GM21619 (cell line): ENCODE measurements at regions not wholly inside any gene's neighbourhood (a gene's known extent, or its start where the extent isn't known, plus 50 kb on each side); places are given as distances from the start of the nearest gene placed in this dataset.
"Not testable (repeated sequence)": the region's sequence is repeated elsewhere in the genome, so short reads cannot be mapped to it uniquely, and the experiment has no call there.

ENCODE experiments used
- ATAC-seq: cut with Tn5 transposase; IDR thresholded peaks from one replicate; pipeline ENCODE4 v1.9.1; 2021; ENCODE audit not compliant: unreplicated experiment

- not testable (repeated sequence) for ATAC-seq
These were observed 82.7 kb downstream of the XCL2 start for GRCh38 chr1:168461108-168461507.

DNA sequence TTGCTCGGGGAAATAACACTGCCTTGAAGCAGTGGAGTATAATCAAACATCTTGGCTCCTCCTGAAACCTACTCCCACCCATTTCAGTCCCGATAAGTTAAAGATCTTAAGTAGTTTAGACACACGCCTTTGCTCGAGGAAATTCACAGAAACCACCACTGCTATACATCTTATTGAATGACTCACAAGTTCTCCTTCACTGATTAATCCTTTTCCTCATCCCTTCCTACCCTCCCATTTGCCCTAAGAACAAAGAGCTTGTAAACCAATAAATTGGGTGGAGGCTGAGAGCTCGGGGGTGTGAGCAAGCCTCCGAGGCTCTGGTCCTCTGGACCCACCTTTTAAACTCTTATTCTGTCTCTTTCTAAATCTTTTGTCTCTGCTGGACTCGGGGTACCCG lies 86.5 kb downstream of the XCL2 start:
- not testable (repeated sequence) for ATAC-seq

DNA sequence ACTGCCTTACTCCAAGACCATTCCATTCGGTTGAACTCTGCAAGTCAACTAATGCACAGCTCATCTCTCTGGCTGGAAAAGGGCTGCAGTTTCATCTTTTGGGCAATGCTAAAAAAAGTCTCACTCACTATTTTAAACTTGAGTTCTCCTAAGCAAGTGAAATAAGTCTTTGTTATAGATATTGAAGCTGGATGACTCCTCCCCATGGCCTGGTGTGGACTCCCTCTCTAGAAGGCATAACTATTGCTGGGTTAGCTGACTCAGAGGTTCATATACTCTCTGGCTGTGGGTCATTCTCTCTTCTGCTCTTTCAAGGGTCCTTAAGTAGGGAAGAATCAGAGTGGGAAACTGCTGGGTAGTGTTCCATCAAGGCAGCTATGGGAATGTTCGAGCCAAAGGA lies 88.0 kb downstream of the XCL2 start:
- ATAC-seq: no peak

GRCh38 chr1:168454211-168454815 lies 89.5 kb downstream of the XCL2 start:
- ATAC-seq: no peak

DNA sequence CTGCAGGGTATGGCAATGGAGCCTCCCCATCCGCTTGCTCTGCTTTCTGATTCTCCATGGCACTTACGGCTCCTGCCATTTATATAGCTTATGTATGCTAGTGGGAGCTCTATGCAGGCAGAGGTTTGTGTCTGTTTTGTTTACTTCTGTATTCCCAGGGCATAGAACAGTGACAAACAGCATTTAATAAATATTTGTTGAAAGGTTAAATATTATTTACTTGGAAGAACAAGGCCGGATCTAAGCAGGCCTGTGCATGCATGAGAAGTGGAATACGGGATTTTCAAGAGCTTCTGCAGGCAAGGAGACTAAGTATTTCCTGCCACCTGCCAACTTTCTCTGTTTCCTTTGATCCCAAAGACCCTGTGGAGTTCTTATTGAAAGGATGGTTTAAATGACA lies 90.7 kb downstream of the XCL2 start:
- no peak for ATAC-seq

GRCh38 chr1:168452329-168452728 lies 91.5 kb downstream of the XCL2 start:
- ATAC-seq: no peak

- ATAC-seq: no peak
These were observed 95.9 kb downstream of the XCL2 start for GRCh38 chr1:168447871-168448270.

- ATAC-seq: no peak
These were observed 97.7 kb downstream of the XCL2 start for GRCh38 chr1:168446081-168446480.

DNA sequence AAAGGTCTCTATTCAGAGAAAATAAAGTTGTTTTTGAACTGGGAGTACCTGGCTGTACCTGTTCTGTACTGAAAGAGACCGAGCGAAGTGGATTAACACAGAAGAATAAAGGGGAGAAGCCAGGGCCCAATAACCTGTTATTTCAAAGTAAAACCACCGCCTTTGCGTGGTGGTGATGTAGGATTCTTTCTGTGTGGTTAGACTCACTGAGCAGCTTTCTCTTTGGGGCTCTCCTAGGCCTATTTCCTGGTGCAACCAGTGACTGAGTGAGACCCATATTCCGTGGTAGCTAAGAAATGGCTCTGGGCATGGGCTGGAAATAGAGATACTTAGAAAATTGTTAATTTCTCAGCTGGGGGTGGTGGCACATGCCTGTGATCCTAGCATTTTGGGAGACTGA lies 99.9 kb downstream of the XCL2 start:
- no peak for ATAC-seq

DNA sequence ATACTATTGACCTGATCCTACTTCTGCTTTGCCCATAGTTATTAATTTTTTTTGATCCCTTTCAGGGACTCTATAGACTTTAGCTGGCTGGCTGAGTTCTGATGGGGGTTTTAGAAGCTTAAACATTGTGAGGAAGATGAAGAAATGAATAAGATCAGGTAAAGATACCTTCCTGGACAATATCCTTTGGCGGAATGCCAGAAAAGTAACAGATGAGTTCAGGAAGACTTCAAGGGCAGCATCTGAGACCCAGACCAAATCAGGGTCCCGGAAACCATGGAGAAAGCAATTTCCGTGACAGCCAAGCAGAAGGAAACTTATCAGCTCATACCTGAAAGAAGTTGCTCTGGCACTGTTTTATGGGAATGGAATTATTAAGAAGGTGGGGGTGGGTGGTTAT lies 100.4 kb downstream of the XCL2 start:
- no peak for ATAC-seq

DNA sequence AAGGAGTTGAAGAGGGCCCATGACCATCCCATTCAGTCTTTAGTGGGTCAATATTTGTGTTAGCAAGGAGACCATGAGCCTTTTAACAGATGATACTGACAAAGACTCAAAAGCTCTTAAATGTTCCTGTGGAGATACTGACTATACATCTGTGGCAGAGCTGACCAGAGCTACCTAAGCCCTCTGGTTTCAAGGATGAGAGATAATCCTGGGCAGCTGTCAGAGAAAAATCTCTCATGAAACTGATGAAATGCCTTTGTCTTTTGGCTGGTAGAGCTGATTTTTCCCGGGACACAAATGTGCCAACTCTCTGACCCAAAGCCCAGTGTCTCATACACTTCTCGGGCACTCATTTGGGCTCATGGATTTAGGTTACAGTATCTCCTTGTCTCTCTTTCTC lies 100.9 kb downstream of the XCL2 start:
- ATAC-seq: no peak

GRCh38 chr1:168441745-168442144 lies 102.1 kb downstream of the XCL2 start:
- ATAC-seq: no peak

DNA sequence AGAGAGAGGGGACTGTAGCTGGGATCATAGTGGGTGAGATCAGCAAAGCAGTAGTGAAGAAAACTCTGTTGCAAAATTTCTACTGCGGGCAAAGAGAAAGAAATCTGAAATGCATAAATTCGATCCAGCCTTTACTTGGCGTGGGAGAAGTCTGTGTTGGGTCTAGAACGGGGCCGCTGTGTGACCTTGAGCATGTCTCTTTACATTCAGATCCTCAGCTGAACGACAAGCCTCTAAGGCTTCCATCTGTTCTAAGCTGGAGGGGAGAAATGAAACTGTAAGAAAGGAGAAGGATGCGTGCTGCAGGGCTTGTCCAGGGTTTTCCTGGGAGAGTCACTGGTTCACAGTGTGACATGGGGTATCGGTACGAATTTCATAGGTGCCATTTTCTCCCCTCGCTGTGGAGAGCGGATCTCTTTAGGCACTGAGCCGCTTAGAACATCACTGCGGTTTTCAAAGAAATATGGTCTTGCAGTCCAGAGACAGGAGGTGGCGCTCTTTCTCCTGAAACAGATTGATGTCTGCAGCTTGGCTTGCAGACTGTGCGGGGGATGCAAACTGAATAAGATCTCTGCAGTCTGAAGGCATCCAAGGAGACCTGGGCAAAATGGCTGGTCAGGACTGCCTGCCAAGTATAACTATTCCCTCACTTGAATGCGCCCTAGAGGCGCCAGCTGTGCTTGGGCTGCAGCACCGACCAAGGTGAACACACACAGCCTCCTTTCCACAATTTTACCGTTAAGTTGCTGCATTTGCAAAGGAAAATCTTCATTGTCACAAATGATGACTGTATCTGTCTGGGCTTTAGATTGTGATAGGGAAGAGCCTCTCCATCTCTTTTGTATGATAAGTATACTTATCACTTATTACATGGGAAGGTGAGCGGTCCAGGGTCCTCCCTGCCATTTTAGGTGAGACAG lies 104.1 kb downstream of the XCL2 start:
- peak; percentile 85 for ATAC-seq

GRCh38 chr1:168438626-168439025 lies 105.2 kb downstream of the XCL2 start:
- ATAC-seq: no peak

DNA sequence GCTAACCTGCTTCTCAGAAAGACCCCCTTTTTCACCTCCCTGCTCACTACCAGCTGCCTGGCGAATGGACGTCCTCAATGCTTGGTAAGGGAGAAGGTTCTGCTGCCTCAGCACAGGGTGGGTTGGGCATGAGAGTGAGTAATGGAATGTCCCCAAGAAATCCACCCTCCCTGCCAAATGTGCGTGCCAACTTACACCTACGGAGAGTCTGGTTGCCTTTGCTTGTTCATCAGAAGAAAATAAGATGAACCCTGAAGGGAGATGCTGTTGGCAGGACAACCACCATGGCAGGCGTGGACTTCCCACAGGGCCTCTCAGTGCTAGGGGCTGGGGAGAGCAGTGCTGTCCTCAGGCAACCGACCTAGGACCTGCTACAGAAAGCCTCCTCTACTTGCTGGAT lies 106.0 kb downstream of the XCL2 start:
- ATAC-seq: no peak

GRCh38 chr1:168435439-168435838 lies 108.4 kb downstream of the XCL2 start:
- ATAC-seq: no peak

DNA sequence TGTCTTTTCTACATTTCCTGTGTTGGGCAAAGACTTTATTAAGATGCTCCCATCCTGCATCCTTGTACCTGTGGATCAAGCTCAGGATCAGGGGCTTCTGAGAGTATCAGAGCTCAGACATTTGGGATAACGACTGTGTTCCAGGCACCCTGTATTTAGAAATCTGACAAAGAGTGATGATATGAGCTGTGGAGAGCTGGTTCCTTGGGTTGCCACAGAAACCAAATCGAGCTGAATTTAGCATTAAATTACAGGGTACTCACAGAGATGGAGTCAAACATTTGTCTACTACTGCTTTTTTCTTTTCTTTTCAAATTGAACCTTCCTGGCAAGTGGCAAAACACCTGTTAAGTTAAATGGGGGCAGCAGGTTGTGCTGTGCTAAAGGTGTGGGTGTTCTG lies 110.6 kb downstream of the XCL2 start:
- no peak for ATAC-seq

DNA sequence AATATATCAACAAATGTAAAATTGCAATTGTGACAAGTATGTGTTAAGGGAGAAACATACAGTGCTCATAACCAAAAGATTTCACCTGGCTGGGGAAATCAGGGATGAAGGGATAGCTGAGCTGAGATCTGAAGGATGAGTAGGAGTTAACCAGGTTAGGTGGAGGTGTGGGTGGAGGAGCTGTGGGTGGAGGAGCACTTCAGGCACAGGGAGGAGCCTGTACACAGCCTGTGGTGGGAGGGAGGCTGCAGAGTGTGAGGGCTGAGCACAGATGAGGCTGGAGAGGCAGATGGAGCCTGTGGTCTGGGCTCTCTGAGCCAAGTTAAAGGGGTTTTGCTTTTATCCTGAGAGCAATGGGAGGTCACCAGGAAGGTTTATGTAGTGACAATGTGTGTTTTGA lies 111.9 kb downstream of the XCL2 start:
- ATAC-seq: no peak

DNA sequence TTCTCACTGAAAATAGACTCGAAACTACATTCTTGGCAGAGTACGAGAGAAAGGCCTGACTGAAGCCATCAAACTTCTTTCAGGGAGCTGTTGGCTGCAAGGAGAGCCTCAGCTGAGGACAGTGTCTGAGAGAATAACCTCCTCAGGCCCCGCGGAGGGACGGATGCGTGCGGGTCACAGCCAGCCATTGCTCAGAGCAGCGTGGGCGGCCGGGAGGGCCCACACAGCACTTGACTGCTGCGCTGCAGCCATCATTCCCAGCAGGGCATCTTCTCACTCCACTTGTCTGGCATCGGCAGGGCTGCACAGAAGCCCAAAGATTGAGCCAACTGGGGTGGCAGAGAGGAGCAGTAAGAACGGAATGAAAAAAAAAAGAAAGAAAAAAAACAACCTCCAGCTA lies 113.5 kb downstream of the XCL2 start:
- no peak for ATAC-seq

- no peak for ATAC-seq
These were observed 115.6 kb downstream of the XCL2 start for GRCh38 chr1:168428063-168428731.

DNA sequence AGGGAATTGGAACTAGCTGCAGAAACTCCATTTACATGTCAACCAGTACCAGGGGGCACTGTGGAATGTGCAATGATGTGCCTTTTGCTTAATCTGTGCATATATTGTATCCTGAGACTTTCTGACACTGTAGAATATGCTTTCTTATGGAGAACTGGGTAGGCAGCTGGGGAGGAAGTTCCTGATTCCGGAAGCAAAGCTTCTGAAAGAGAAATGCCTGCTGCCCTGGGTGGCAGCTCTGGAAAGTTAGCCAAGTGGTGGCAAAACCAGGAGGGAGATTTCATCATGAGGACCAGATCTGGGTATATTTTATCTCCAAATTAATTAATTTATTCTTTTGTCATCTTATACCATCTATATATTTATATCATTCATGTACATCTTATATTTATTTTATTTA lies 116.7 kb downstream of the XCL2 start:
- no peak for ATAC-seq

GRCh38 chr1:168424281-168424680 lies 119.5 kb downstream of the XCL2 start:
- ATAC-seq: no peak
